ENCODE measurements at regions not wholly inside any gene's neighbourhood (a gene's known extent, or its start where the extent isn't known, plus 50 kb on each side); places are given as distances from the start of the nearest gene placed in this dataset.

- TF ChIP-seq CTCF (IDR thresholded peaks at IDR 0.05) (no peak), POLR2A (IDR thresholded peaks at IDR 0.05) (no peak)
These were observed 162.5 kb downstream of the OLFM4 start for GRCh38 chr13:53191091-53191490.
